ENCODE measurements at regions not wholly inside any gene's neighbourhood (a gene's known extent, or its start where the extent isn't known, plus 50 kb on each side); places are given as distances from the start of the nearest gene placed in this dataset.
A peak's percentile ranks its signal among the peaks of the same experiment; 100 is the strongest.

GRCh38 chr13:31504918-31505317, 234.4 kb upstream of the RXFP2 start:
- Histone ChIP-seq H3K9me3 (replicated peaks in 1 of 3) (no peaks in the 10 kb centered on the region), H3K27ac (no peak overlapping the region), H3K4me3 (no peak overlapping the region), H3K4me1 (replicated peaks in 1 of 2) (no peaks in the 10 kb centered on the region), H3K36me3 (replicated peaks in 1 of 2) (no peaks in the 10 kb centered on the region), H3K27me3 (no peaks in the 10 kb centered on the region)
- 55 to 88% (median 77%) methylated on average over 3 of the region's 3 CpGs for WGBS, 4 donors
- intact Hi-C loops (cut with DNase I), result no loop called here
- TF ChIP-seq CTCF (IDR thresholded peaks at IDR 0.05) (no peak), POLR2A (IDR thresholded peaks at IDR 0.05) (no peak)
- DNase-seq, result no peak

GRCh38 chr13:31512331-31512730, 227.0 kb upstream of the RXFP2 start:
- H3K9me3 ChIP-seq (replicated peaks in 1 of 3), result no peaks in the 10 kb centered on the region
- H3K4me3 ChIP-seq, result no peak overlapping the region
- intact Hi-C loops (cut with DNase I), result no loop called here
- H3K27ac ChIP-seq, result no peak overlapping the region
- no peaks in the 10 kb centered on the region for H3K4me1 ChIP-seq (replicated peaks in 1 of 2)
- WGBS, 4 donors, result 19 to 41% (median 32%) methylated on average over 3 of the region's 3 CpGs
- TF ChIP-seq POLR2A (IDR thresholded peaks at IDR 0.05) (no peak), CTCF (IDR thresholded peaks at IDR 0.05) (no peak)
- DNase-seq, result no peak
- no peaks in the 10 kb centered on the region for H3K36me3 ChIP-seq (replicated peaks in 1 of 2)
- H3K27me3 ChIP-seq, result no peaks in the 10 kb centered on the region

- DNase-seq, result no peak
- peak overlapping the region in 1 of 5 donors; percentile 32 for H3K27ac ChIP-seq
- 85 to 88% (median 86%) methylated on average over 1 of the region's 1 CpG for WGBS, 4 donors
- no peaks in the 10 kb centered on the region for H3K27me3 ChIP-seq
- no peak for TF ChIP-seq POLR2A (IDR thresholded peaks at IDR 0.05)
- TF ChIP-seq CTCF (IDR thresholded peaks at IDR 0.05), result no peak
- intact Hi-C loops (cut with DNase I), result no loop called here
- no peak overlapping the region for H3K4me3 ChIP-seq
- no peaks in the 10 kb centered on the region for H3K9me3 ChIP-seq (replicated peaks in 1 of 3)
- H3K4me1 ChIP-seq (replicated peaks in 1 of 2), result no peaks in the 10 kb centered on the region
- no peaks in the 10 kb centered on the region for H3K36me3 ChIP-seq (replicated peaks in 1 of 2)
Observed at GRCh38 chr13:31514932-31515331, 224.4 kb upstream of the RXFP2 start.

- Histone ChIP-seq H3K27me3 (no peaks in the 10 kb centered on the region), H3K36me3 (replicated peaks in 1 of 2) (no peaks in the 10 kb centered on the region), H3K27ac (peak overlapping the region in 1 of 5 donors; percentile 32), H3K9me3 (replicated peaks in 1 of 3) (no peaks in the 10 kb centered on the region), H3K4me1 (replicated peaks in 1 of 2) (no peaks in the 10 kb centered on the region), H3K4me3 (no peak overlapping the region)
- intact Hi-C loops (cut with DNase I), result no loop called here
- WGBS, 4 donors, result 45 to 63% (median 55%) methylated on average over 1 of the region's 1 CpG
- DNase-seq, result no peak
- TF ChIP-seq POLR2A (IDR thresholded peaks at IDR 0.05), result no peak
- TF ChIP-seq CTCF (IDR thresholded peaks at IDR 0.05), result no peak
Observed at GRCh38 chr13:31515427-31515826, 223.9 kb upstream of the RXFP2 start.

Data from adrenal gland (tissue), 9 donors.